ENCODE measurements at regions not wholly inside any gene's neighbourhood (a gene's known extent, or its start where the extent isn't known, plus 50 kb on each side); places are given as distances from the start of the nearest gene placed in this dataset.

DNA sequence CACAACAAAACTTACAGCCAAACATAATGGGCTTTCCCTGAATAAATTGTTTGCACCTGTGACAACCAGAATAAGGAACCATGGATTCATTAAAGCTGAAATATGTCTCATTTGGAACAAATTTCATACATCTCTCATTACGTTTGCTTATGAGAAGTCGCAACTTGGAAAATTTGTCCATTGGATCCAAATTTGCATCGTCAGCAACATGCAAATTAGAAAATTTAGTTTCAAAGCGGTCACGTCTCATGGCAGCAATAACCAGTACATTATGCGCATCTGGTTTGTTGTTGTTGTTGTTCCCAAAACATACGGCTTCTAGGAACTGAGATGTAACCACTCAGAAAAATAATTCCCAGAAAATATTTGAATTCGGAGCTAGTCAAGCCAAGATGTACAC, 1311.5 kb upstream of the CDH6 start:
- no peaks in the 10 kb centered on the region for H3K4me1 ChIP-seq
- no peak overlapping the region for H3K4me3 ChIP-seq
- peaks cover 9% of the 10 kb centered on the region for H3K9me3 ChIP-seq
- TF ChIP-seq, protein P1, sequence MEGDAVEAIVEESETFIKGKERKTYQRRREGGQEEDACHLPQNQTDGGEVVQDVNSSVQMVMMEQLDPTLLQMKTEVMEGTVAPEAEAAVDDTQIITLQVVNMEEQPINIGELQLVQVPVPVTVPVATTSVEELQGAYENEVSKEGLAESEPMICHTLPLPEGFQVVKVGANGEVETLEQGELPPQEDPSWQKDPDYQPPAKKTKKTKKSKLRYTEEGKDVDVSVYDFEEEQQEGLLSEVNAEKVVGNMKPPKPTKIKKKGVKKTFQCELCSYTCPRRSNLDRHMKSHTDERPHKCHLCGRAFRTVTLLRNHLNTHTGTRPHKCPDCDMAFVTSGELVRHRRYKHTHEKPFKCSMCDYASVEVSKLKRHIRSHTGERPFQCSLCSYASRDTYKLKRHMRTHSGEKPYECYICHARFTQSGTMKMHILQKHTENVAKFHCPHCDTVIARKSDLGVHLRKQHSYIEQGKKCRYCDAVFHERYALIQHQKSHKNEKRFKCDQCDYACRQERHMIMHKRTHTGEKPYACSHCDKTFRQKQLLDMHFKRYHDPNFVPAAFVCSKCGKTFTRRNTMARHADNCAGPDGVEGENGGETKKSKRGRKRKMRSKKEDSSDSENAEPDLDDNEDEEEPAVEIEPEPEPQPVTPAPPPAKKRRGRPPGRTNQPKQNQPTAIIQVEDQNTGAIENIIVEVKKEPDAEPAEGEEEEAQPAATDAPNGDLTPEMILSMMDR (IDR thresholded peaks at IDR 0.05): no peak
- TF ChIP-seq POLR2AphosphoS5 (IDR thresholded peaks at IDR 0.05) (no peak), POLR2A (IDR thresholded peaks at IDR 0.05) (no peak), EP300 (IDR thresholded peaks at IDR 0.05) (no peak)
- H3K36me3 ChIP-seq: no peaks in the 10 kb centered on the region
- H3K27ac ChIP-seq: no peak overlapping the region
- no peak for DNase-seq (ENCODE audit: low spot score in 2 of 2)
- H3K27me3 ChIP-seq: no peaks in the 10 kb centered on the region
- 87% methylated on average over 8 of the region's 8 CpGs for WGBS

DNA sequence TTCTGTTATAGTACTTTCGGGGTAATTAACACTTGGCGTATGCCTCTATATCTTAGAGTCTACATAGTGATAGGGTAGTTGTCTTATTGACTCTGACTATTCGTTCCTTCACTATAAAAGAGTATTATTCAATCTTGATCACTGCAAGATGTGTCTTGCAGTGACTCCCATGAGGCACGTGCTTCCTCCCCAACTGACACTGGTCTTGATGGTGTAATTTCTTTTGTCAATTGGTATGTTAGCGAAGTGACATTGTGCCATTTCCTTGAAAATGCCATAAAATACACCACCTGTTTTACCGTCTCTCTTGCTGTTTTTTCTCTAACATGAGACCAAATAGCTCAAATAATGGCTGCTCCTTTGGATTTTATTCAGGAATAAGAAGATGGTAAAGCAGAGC, 1314.1 kb upstream of the CDH6 start:
- Histone ChIP-seq H3K27ac (no peak overlapping the region), H3K9me3 (peaks cover 9% of the 10 kb centered on the region), H3K36me3 (no peaks in the 10 kb centered on the region), H3K4me3 (no peak overlapping the region), H3K4me1 (no peaks in the 10 kb centered on the region), H3K27me3 (no peaks in the 10 kb centered on the region)
- TF ChIP-seq POLR2A (IDR thresholded peaks at IDR 0.05) (no peak), EP300 (IDR thresholded peaks at IDR 0.05) (no peak), POLR2AphosphoS5 (IDR thresholded peaks at IDR 0.05) (no peak)
- TF ChIP-seq, protein P1 (IDR thresholded peaks at IDR 0.05): no peak
- no peak for DNase-seq (ENCODE audit: low spot score in 2 of 2)
- WGBS: 72% methylated on average over 6 of the region's 6 CpGs

DNA sequence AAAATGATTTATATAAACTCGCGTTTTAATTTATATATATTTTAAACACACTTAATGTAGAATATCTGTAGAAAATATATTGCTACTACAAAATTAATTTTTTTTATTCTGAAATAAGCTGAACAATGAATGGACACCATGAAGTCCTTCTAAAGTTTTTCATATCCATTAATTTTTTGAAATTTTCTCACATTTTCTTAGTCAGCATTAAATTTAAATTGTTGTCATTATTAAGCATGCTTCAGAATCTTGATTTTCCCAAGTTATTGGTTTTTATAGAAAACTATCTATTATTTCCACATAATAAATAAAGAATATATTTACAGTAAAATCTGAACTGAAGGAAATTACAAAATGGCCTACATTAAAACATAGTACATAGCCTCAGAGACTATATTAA, 1314.9 kb upstream of the CDH6 start:
- Histone ChIP-seq H3K4me3 (no peak overlapping the region), H3K4me1 (no peaks in the 10 kb centered on the region), H3K36me3 (no peaks in the 10 kb centered on the region), H3K27ac (no peak overlapping the region), H3K9me3 (peaks cover 9% of the 10 kb centered on the region), H3K27me3 (no peaks in the 10 kb centered on the region)
- no peak for DNase-seq (ENCODE audit: low spot score in 2 of 2)
- TF ChIP-seq EP300 (IDR thresholded peaks at IDR 0.05): no peak
- no peak for TF ChIP-seq POLR2A (IDR thresholded peaks at IDR 0.05)
- TF ChIP-seq, protein P1 (IDR thresholded peaks at IDR 0.05): no peak
- no peak for TF ChIP-seq POLR2AphosphoS5 (IDR thresholded peaks at IDR 0.05)
- 96% methylated on average over 2 of the region's 2 CpGs for WGBS

DNA sequence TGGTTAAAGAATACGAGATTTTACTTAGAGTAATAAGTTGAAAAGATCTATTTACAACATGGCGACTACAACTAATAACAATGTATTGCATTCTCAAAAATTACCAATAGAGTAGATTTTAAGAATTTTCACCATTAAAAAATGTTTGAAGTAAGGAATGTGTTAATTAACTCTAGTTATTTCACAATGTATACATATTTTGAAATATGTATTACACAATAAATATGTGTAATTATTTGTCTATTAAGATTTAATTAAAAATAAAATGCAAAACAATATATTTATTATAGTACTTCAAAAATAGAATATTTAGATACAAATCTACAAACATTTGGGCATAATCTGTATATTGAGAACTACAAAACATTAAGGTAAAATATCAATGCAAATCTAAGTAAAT, 1326.3 kb upstream of the CDH6 start:
- 58% methylated on average over 2 of the region's 2 CpGs for WGBS
- no peak overlapping the region for H3K4me3 ChIP-seq
- no peak for DNase-seq (ENCODE audit: low spot score in 2 of 2)
- no peaks in the 10 kb centered on the region for H3K9me3 ChIP-seq
- H3K4me1 ChIP-seq: no peaks in the 10 kb centered on the region
- no peaks in the 10 kb centered on the region for H3K27me3 ChIP-seq
- H3K27ac ChIP-seq: no peak overlapping the region
- TF ChIP-seq POLR2A (IDR thresholded peaks at IDR 0.05): no peak
- TF ChIP-seq, protein P1 (IDR thresholded peaks at IDR 0.05): no peak
- no peaks in the 10 kb centered on the region for H3K36me3 ChIP-seq

DNA sequence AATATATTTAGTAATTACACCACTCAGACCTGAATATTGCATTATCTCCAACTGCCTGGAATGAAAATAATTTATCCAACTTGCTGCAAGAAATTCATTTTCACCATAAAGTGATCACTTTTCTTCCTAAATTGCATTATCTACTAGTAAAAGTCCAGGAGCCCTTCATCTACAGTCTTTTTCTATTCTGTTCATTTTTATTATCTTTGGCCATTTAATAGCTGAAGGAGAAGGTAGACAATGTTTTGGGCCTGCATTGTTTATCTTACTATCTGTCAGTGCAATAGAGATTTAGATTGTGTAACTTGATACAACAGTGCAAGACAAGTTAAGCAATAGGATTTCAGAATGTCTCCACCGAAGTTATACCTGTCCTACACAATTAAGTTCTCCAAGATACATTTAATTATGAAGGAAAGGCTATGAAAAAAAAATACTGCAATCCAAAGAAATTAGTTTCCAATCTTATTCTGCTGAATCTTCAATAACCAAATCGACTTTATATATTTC, 1339.7 kb upstream of the CDH6 start:
- Histone ChIP-seq H3K27ac (no peak overlapping the region), H3K4me1 (no peaks in the 10 kb centered on the region), H3K36me3 (no peaks in the 10 kb centered on the region), H3K27me3 (no peaks in the 10 kb centered on the region), H3K9me3 (no peaks in the 10 kb centered on the region), H3K4me3 (no peak overlapping the region)
- 37% methylated on average over 2 of the region's 2 CpGs for WGBS
- TF ChIP-seq POLR2A (IDR thresholded peaks at IDR 0.05) (no peak), EP300 (IDR thresholded peaks at IDR 0.05) (no peak), POLR2AphosphoS5 (IDR thresholded peaks at IDR 0.05) (no peak)
- TF ChIP-seq, protein P1 (IDR thresholded peaks at IDR 0.05): no peak
- no peak for DNase-seq (ENCODE audit: low spot score in 2 of 2)
